ENCODE measurements at regions not wholly inside any gene's neighbourhood (a gene's known extent, or its start where the extent isn't known, plus 50 kb on each side); places are given as distances from the start of the nearest gene placed in this dataset.
"Not testable (repeated sequence)": the region's sequence is repeated elsewhere in the genome, so short reads cannot be mapped to it uniquely, and the experiment has no call there.

DNA sequence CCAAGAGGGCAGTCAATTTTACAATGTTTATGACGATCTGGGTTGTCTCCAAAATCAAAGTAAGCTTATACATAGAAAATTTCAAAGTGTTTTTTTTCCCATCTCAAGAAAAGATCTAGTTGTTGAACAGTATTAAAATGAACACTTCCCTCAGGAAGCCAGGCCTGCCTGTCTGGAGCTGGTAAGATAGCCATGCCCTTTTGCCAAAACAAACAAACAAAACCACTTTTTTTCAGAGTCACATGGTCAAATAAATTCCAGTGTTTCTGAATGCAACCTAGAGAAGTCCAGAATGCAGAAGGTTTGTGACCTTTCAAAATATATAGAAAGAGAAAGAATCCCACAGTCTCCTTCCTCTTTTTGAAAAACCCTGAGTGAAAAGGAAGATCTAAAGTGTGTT lies 178.6 kb upstream of the TSPY4 start:
- Histone ChIP-seq H3K27me3 (no peaks in the 10 kb centered on the region), H3K9me3 (no peaks in the 10 kb centered on the region), H3K4me3 (no peak overlapping the region), H3K4me1 (no peaks in the 10 kb centered on the region), H3K36me3 (no peaks in the 10 kb centered on the region), H3K27ac (no peak overlapping the region)
- intact Hi-C loops (cut with DNase I; ENCODE audit: low total_unique reads), result no loop called here
- DNase-seq, result no peak
- WGBS, 5 donors, result 24 to 44% (median 25%) methylated on average over 1 of the region's 1 CpG; no CpG with 5 or more reads in 2 of the 5 donors
- TF ChIP-seq POLR2A (IDR thresholded peaks at IDR 0.05), result no peak
- no peak for TF ChIP-seq POLR2AphosphoS5 (IDR thresholded peaks at IDR 0.05)
- TF ChIP-seq, protein P1, sequence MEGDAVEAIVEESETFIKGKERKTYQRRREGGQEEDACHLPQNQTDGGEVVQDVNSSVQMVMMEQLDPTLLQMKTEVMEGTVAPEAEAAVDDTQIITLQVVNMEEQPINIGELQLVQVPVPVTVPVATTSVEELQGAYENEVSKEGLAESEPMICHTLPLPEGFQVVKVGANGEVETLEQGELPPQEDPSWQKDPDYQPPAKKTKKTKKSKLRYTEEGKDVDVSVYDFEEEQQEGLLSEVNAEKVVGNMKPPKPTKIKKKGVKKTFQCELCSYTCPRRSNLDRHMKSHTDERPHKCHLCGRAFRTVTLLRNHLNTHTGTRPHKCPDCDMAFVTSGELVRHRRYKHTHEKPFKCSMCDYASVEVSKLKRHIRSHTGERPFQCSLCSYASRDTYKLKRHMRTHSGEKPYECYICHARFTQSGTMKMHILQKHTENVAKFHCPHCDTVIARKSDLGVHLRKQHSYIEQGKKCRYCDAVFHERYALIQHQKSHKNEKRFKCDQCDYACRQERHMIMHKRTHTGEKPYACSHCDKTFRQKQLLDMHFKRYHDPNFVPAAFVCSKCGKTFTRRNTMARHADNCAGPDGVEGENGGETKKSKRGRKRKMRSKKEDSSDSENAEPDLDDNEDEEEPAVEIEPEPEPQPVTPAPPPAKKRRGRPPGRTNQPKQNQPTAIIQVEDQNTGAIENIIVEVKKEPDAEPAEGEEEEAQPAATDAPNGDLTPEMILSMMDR (IDR thresholded peaks at IDR 0.05), result no peak

DNA sequence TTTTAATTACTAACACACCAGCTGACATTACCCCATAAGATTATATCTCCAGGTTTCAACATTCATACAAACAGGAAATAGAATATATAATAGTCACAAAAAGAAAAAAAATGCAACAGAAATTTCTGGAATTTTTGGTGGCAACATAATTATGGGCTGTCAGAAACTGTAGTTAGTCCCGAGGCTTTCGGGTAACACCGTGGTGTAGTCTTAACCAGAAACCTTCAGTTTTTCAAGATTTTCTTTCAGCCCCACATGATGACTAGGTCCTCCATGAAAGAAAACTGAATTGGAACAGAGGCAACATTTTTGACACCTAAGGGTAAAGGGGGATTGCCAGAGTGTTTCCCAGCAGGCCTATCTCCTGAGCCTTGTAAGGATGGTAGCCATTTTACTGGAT lies 176.9 kb upstream of the TSPY4 start:
- H3K9me3 ChIP-seq; DNase-seq; H3K4me1 ChIP-seq; H3K36me3 ChIP-seq; H3K4me3 ChIP-seq; intact Hi-C loops (cut with DNase I; ENCODE audit: low total_unique reads); H3K27me3 ChIP-seq: not testable (repeated sequence)
- 93 to 94% (median 93%) methylated on average over 3 of the region's 3 CpGs; no CpG with 5 or more reads in 2 of the 5 donors for whole genome bisulfite sequencing, 5 donors
- peak overlapping the region in 2 of 5 donors; percentile 57 to 61 for H3K27ac ChIP-seq

- DNase-seq; H3K36me3 ChIP-seq; H3K27me3 ChIP-seq; H3K4me3 ChIP-seq; intact Hi-C loops (cut with DNase I; ENCODE audit: low total_unique reads); H3K9me3 ChIP-seq; H3K4me1 ChIP-seq: not testable (repeated sequence)
- peak overlapping the region in 2 of 5 donors; percentile 59 to 61 for H3K27ac ChIP-seq
- WGBS, 5 donors, result 33 to 47% (median 41%) methylated on average over 3 of the region's 3 CpGs; no CpG with 5 or more reads in 2 of the 5 donors
These were observed 176.3 kb upstream of the TSPY4 start for GRCh38 chrY:9160976-9161375.

GRCh38 chrY:9161990-9162389 lies 175.3 kb upstream of the TSPY4 start:
- H3K27me3 ChIP-seq; intact Hi-C loops (cut with DNase I; ENCODE audit: low total_unique reads); H3K4me3 ChIP-seq; H3K4me1 ChIP-seq; DNase-seq; H3K36me3 ChIP-seq; H3K9me3 ChIP-seq: not testable (repeated sequence)
- peak overlapping the region in 1 of 5 donors; percentile 51 for H3K27ac ChIP-seq

DNA sequence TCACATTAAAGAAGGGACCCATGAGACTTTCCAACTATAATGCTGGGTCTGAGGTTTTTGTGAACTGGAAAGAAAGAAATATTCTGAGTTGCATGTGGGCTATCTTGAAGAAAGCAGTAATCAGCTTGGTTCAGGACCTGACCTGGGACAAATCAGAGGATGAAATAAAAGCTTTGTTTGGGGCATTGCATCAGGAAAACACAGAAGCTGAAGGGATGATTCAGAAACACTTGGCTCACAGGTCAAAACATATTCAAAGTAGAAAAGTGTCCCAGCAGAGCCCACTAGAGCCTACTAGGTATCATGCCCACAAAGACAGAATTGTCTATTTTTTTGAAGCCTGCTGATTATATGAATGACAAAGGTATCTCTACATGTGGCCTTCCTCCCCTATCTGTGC lies 174.8 kb upstream of the TSPY4 start:
- DNase-seq; H3K36me3 ChIP-seq; intact Hi-C loops (cut with DNase I; ENCODE audit: low total_unique reads); H3K4me3 ChIP-seq; H3K9me3 ChIP-seq; H3K27ac ChIP-seq; H3K27me3 ChIP-seq; H3K4me1 ChIP-seq: not testable (repeated sequence)

- DNase-seq; H3K27ac ChIP-seq; H3K9me3 ChIP-seq; H3K36me3 ChIP-seq; H3K27me3 ChIP-seq; H3K4me3 ChIP-seq; intact Hi-C loops (cut with DNase I; ENCODE audit: low total_unique reads); H3K4me1 ChIP-seq: not testable (repeated sequence)
- WGBS, 5 donors, result 71 to 88% methylated on average over 1 of the region's 1 CpG; no CpG with 5 or more reads in 3 of the 5 donors
These were observed 159.6 kb upstream of the TSPY4 start for GRCh38 chrY:9177641-9178040.

GRCh38 chrY:9184827-9185226 lies 152.4 kb upstream of the TSPY4 start:
- H3K36me3 ChIP-seq; intact Hi-C loops (cut with DNase I; ENCODE audit: low total_unique reads); H3K4me3 ChIP-seq; DNase-seq; H3K4me1 ChIP-seq; H3K9me3 ChIP-seq; H3K27ac ChIP-seq; H3K27me3 ChIP-seq: not testable (repeated sequence)
- 46 to 66% (median 60%) methylated on average over 2 of the region's 2 CpGs; no CpG with 5 or more reads in 2 of the 5 donors for WGBS, 5 donors

- intact Hi-C loops (cut with DNase I; ENCODE audit: low total_unique reads); H3K4me3 ChIP-seq; H3K27ac ChIP-seq; H3K36me3 ChIP-seq; H3K9me3 ChIP-seq; DNase-seq; H3K27me3 ChIP-seq; H3K4me1 ChIP-seq: not testable (repeated sequence)
- 14 to 50% methylated on average over 1 of the region's 1 CpG; no CpG with 5 or more reads in 3 of the 5 donors for WGBS, 5 donors
These were observed 130.2 kb upstream of the TSPY4 start for GRCh38 chrY:9207082-9207481.

Measured in stomach (tissue), 8 donors.